GM12892 (cell line): ENCODE measurements at regions not wholly inside any gene's neighbourhood (a gene's known extent, or its start where the extent isn't known, plus 50 kb on each side); places are given as distances from the start of the nearest gene placed in this dataset.
"Not testable (repeated sequence)": the region's sequence is repeated elsewhere in the genome, so short reads cannot be mapped to it uniquely, and the experiment has no call there.

Source experiments
- DNase-seq: peaks from one replicate; pipeline ENCODE4 v3.0.0; 2011; ENCODE audit not compliant: insufficient read length
- FAIRE-seq: peaks from 2 replicates; lab custom pipeline; 2011; peaks lifted over from hg19 to GRCh38; lab: Jason Lieb, UNC
- POLR2A ChIP-seq: IDR thresholded peaks from 2 replicates; pipeline ENCODE4 v1.6.1; 2011; ENCODE audit warnings: low read depth, low read length, control low read depth
- POLR2AphosphoS5 ChIP-seq: IDR thresholded peaks from 2 replicates; pipeline ENCODE4 v1.6.1; 2011; ENCODE audit warnings: low read depth, low read length, control low read depth
- TAF1 ChIP-seq: IDR thresholded peaks from 2 replicates; pipeline ENCODE4 v1.6.1; 2011; ENCODE audit warnings: low read depth, mild to moderate bottlenecking, control low read depth, low read length, borderline replicate concordance

GRCh38 chr3:40886660-40887425, 312.5 kb upstream of the CTNNB1 start:
- no peak for TF ChIP-seq TAF1
- no peak for TF ChIP-seq POLR2AphosphoS5
- TF ChIP-seq POLR2A: no peak
- FAIRE-seq (no peak), DNase-seq (no peak)

- FAIRE-seq: no peak
- TF ChIP-seq POLR2A (no peak), POLR2AphosphoS5 (no peak), TAF1 (no peak)
- DNase-seq: no peak
Observed at GRCh38 chr3:40891186-40891585, 308.1 kb upstream of the CTNNB1 start.

- TF ChIP-seq TAF1 (no peak), POLR2AphosphoS5 (no peak)
- FAIRE-seq (no peak), DNase-seq (no peak)
Observed at GRCh38 chr3:40895109-40895508, 304.2 kb upstream of the CTNNB1 start.

- no peak for TF ChIP-seq TAF1
- TF ChIP-seq POLR2A: no peak
- no peak for TF ChIP-seq POLR2AphosphoS5
- no peak for DNase-seq
- no peak for FAIRE-seq
Observed at GRCh38 chr3:40899286-40899712, 300.0 kb upstream of the CTNNB1 start.

GRCh38 chr3:40901298-40901697, 298.0 kb upstream of the CTNNB1 start:
- TF ChIP-seq POLR2A (no peak), POLR2AphosphoS5 (no peak), TAF1 (no peak)
- DNase-seq: no peak
- no peak for FAIRE-seq

GRCh38 chr3:40901796-40902195, 297.5 kb upstream of the CTNNB1 start:
- no peak for FAIRE-seq
- TF ChIP-seq TAF1 (no peak), POLR2A (no peak), POLR2AphosphoS5 (no peak)
- no peak for DNase-seq

GRCh38 chr3:40907907-40908465, 291.3 kb upstream of the CTNNB1 start:
- not testable (repeated sequence) for FAIRE-seq

GRCh38 chr3:40908612-40909011, 290.7 kb upstream of the CTNNB1 start:
- no peak for TF ChIP-seq TAF1
- TF ChIP-seq POLR2AphosphoS5: no peak
- no peak for TF ChIP-seq POLR2A
- FAIRE-seq (no peak), DNase-seq (no peak)

More at GRCh38 chr3:40907907-40908465, 291.3 kb upstream of the CTNNB1 start:
- DNase-seq: not testable (repeated sequence)

- DNase-seq (no peak), FAIRE-seq (no peak)
- TF ChIP-seq POLR2A (no peak), TAF1 (no peak), POLR2AphosphoS5 (no peak)
Observed at GRCh38 chr3:40911264-40911663, 288.0 kb upstream of the CTNNB1 start.

GRCh38 chr3:40911928-40912327, 287.4 kb upstream of the CTNNB1 start:
- no peak for DNase-seq
- FAIRE-seq: no peak
- no peak for TF ChIP-seq POLR2A
- no peak for TF ChIP-seq POLR2AphosphoS5
- no peak for TF ChIP-seq TAF1

- DNase-seq: no peak
- no peak for FAIRE-seq
- TF ChIP-seq POLR2AphosphoS5: no peak
- TF ChIP-seq POLR2A: no peak
- TF ChIP-seq TAF1: no peak
Observed at GRCh38 chr3:40912461-40912860, 286.8 kb upstream of the CTNNB1 start.

- DNase-seq (no peak), FAIRE-seq (no peak)
- TF ChIP-seq TAF1 (no peak), POLR2AphosphoS5 (no peak), POLR2A (no peak)
Observed at GRCh38 chr3:40913192-40913591, 286.1 kb upstream of the CTNNB1 start.
